ENCODE measurements at regions not wholly inside any gene's neighbourhood (a gene's known extent, or its start where the extent isn't known, plus 50 kb on each side); places are given as distances from the start of the nearest gene placed in this dataset.

- no peaks in the 10 kb centered on the region for H4K20me1 ChIP-seq (ENCODE audit: insufficient read depth, low read length, poor library complexity, severe bottlenecking)
- no peak overlapping the region for H3K9ac ChIP-seq (ENCODE audit: low read depth, low read length, poor library complexity, severe bottlenecking)
- TF ChIP-seq CTCF (conservative IDR thresholded peaks at IDR 0.05; ENCODE audit: low read length) (no peak), EZH2phosphoT487 (IDR thresholded peaks at IDR 0.05; ENCODE audit: borderline replicate concordance) (no peak)
- no peaks in the 10 kb centered on the region for H3K9me3 ChIP-seq (ENCODE audit: insufficient read depth, low read depth, low read length)
- H3K4me2 ChIP-seq (ENCODE audit: low read depth, low read length, poor library complexity, severe bottlenecking): no peak overlapping the region
- no peaks in the 10 kb centered on the region for H3K36me3 ChIP-seq (ENCODE audit: insufficient read depth, low read length)
- no peak overlapping the region for H3K4me3 ChIP-seq (ENCODE audit: low read length, poor library complexity, severe bottlenecking)
- no peaks in the 10 kb centered on the region for H3K27me3 ChIP-seq (ENCODE audit: insufficient read depth, low read length, poor library complexity, severe bottlenecking)
- H3K9me2 ChIP-seq (replicated peaks; ENCODE audit: low read depth, low read length): no peaks in the 10 kb centered on the region
- no peaks in the 10 kb centered on the region for H3K79me2 ChIP-seq (ENCODE audit: insufficient read depth, low read length)
- H3K4me1 ChIP-seq (ENCODE audit: insufficient read depth, low read length, poor library complexity, severe bottlenecking): no peaks in the 10 kb centered on the region
- H3F3A ChIP-seq (ENCODE audit: low read depth): no peaks in the 10 kb centered on the region
- H2AFZ ChIP-seq (ENCODE audit: low read length): no peak overlapping the region
These were observed 158.4 kb downstream of the FAM43A start for GRCh38 chr3:194844046-194844445.

- Histone ChIP-seq H3K79me2 (ENCODE audit: insufficient read depth, low read length) (no peaks in the 10 kb centered on the region), H2AFZ (ENCODE audit: low read length) (no peak overlapping the region), H3K9me2 (replicated peaks; ENCODE audit: low read depth, low read length) (no peaks in the 10 kb centered on the region), H3K4me3 (ENCODE audit: low read length, poor library complexity, severe bottlenecking) (no peak overlapping the region), H3K4me1 (ENCODE audit: insufficient read depth, low read length, poor library complexity, severe bottlenecking) (no peaks in the 10 kb centered on the region), H4K20me1 (ENCODE audit: insufficient read depth, low read length, poor library complexity, severe bottlenecking) (no peaks in the 10 kb centered on the region), H3K9ac (ENCODE audit: low read depth, low read length, poor library complexity, severe bottlenecking) (no peak overlapping the region), H3K27me3 (ENCODE audit: insufficient read depth, low read length, poor library complexity, severe bottlenecking) (no peaks in the 10 kb centered on the region), H3K36me3 (ENCODE audit: insufficient read depth, low read length) (no peaks in the 10 kb centered on the region), H3K9me3 (ENCODE audit: insufficient read depth, low read depth, low read length) (no peaks in the 10 kb centered on the region), H3K4me2 (ENCODE audit: low read depth, low read length, poor library complexity, severe bottlenecking) (no peak overlapping the region), H3F3A (ENCODE audit: low read depth) (no peaks in the 10 kb centered on the region)
- TF ChIP-seq EZH2phosphoT487 (IDR thresholded peaks at IDR 0.05; ENCODE audit: borderline replicate concordance) (no peak), CTCF (conservative IDR thresholded peaks at IDR 0.05; ENCODE audit: low read length) (no peak)
These were observed 163.6 kb downstream of the FAM43A start for GRCh38 chr3:194849166-194849875.

- Histone ChIP-seq H3K36me3 (ENCODE audit: insufficient read depth, low read length) (no peaks in the 10 kb centered on the region), H3K4me1 (ENCODE audit: insufficient read depth, low read length, poor library complexity, severe bottlenecking) (no peaks in the 10 kb centered on the region), H3F3A (ENCODE audit: low read depth) (no peaks in the 10 kb centered on the region), H3K4me2 (ENCODE audit: low read depth, low read length, poor library complexity, severe bottlenecking) (no peak overlapping the region), H3K9me3 (ENCODE audit: insufficient read depth, low read depth, low read length) (no peaks in the 10 kb centered on the region), H3K79me2 (ENCODE audit: insufficient read depth, low read length) (no peaks in the 10 kb centered on the region), H4K20me1 (ENCODE audit: insufficient read depth, low read length, poor library complexity, severe bottlenecking) (no peaks in the 10 kb centered on the region), H3K9me2 (replicated peaks; ENCODE audit: low read depth, low read length) (no peaks in the 10 kb centered on the region), H3K27me3 (ENCODE audit: insufficient read depth, low read length, poor library complexity, severe bottlenecking) (no peaks in the 10 kb centered on the region), H3K4me3 (ENCODE audit: low read length, poor library complexity, severe bottlenecking) (no peak overlapping the region), H3K9ac (ENCODE audit: low read depth, low read length, poor library complexity, severe bottlenecking) (no peak overlapping the region), H2AFZ (ENCODE audit: low read length) (no peak overlapping the region)
- TF ChIP-seq CTCF (conservative IDR thresholded peaks at IDR 0.05; ENCODE audit: low read length) (no peak), EZH2phosphoT487 (IDR thresholded peaks at IDR 0.05; ENCODE audit: borderline replicate concordance) (no peak)
These were observed 165.6 kb downstream of the FAM43A start for GRCh38 chr3:194851254-194851653.

All from Loucy (cell line).